ENCODE measurements at regions not wholly inside any gene's neighbourhood (a gene's known extent, or its start where the extent isn't known, plus 50 kb on each side); places are given as distances from the start of the nearest gene placed in this dataset.

DNA sequence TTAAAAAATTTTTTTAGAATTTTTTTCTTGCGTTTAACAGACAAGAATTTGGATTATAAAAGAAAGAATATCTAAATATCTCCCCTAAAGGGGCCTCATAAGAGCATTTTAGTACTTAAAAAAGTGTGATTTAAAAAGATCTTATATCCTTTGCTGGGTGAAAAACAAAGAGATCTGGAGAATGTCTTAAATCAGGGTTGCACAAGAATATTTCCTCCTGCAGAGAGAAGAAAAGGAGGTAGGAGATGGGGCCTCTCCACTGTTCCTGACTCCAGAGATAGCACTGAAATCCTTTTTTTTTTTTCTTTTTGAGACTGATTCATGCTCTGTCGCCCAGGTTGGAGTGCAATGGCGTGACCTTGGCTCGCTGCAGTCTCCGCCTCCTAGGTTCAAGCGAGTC is 68.5 kb upstream of the OSR1 start:
- DNase-seq (ENCODE audit: low spot score), result no peak
- no peak for TF ChIP-seq CTCF (IDR thresholded peaks at IDR 0.05; ENCODE audit: unreplicated experiment)
- no peak overlapping the region for H3K27ac Mint-ChIP-seq (ENCODE audit: unreplicated experiment)
- H3K27me3 Mint-ChIP-seq (ENCODE audit: unreplicated experiment), result no peaks in the 10 kb centered on the region
- no peaks in the 10 kb centered on the region for H3K9me3 Mint-ChIP-seq (ENCODE audit: unreplicated experiment)
- H3K36me3 Mint-ChIP-seq (ENCODE audit: low read depth, unreplicated experiment), result no peaks in the 10 kb centered on the region
- no peak overlapping the region for H3K4me3 Mint-ChIP-seq (ENCODE audit: unreplicated experiment)
- peaks cover 9% of the 10 kb centered on the region for H3K4me1 Mint-ChIP-seq (ENCODE audit: unreplicated experiment)

GRCh38 chr2:19426144-19426543 is 67.7 kb upstream of the OSR1 start:
- no peak for DNase-seq (ENCODE audit: low spot score)
- no peak overlapping the region for H3K27ac Mint-ChIP-seq (ENCODE audit: unreplicated experiment)
- no peak for TF ChIP-seq CTCF (IDR thresholded peaks at IDR 0.05; ENCODE audit: unreplicated experiment)
- no peaks in the 10 kb centered on the region for H3K27me3 Mint-ChIP-seq (ENCODE audit: unreplicated experiment)
- peaks cover 9% of the 10 kb centered on the region for H3K4me1 Mint-ChIP-seq (ENCODE audit: unreplicated experiment)
- no peak overlapping the region for H3K4me3 Mint-ChIP-seq (ENCODE audit: unreplicated experiment)
- no peaks in the 10 kb centered on the region for H3K36me3 Mint-ChIP-seq (ENCODE audit: low read depth, unreplicated experiment)
- H3K9me3 Mint-ChIP-seq (ENCODE audit: unreplicated experiment), result no peaks in the 10 kb centered on the region

- Mint-ChIP-seq H3K27me3 (ENCODE audit: unreplicated experiment) (no peaks in the 10 kb centered on the region), H3K4me3 (ENCODE audit: unreplicated experiment) (no peak overlapping the region), H3K36me3 (ENCODE audit: low read depth, unreplicated experiment) (no peaks in the 10 kb centered on the region), H3K9me3 (ENCODE audit: unreplicated experiment) (no peaks in the 10 kb centered on the region), H3K4me1 (ENCODE audit: unreplicated experiment) (peaks cover 9% of the 10 kb centered on the region), H3K27ac (ENCODE audit: unreplicated experiment) (no peak overlapping the region)
- no peak for TF ChIP-seq CTCF (IDR thresholded peaks at IDR 0.05; ENCODE audit: unreplicated experiment)
- DNase-seq (ENCODE audit: low spot score), result no peak
These were observed 67.0 kb upstream of the OSR1 start for GRCh38 chr2:19425419-19425818.

GRCh38 chr2:19419211-19419880 is 60.9 kb upstream of the OSR1 start:
- H3K4me1 Mint-ChIP-seq (ENCODE audit: unreplicated experiment), result no peaks in the 10 kb centered on the region
- H3K27ac Mint-ChIP-seq (ENCODE audit: unreplicated experiment), result no peak overlapping the region
- H3K27me3 Mint-ChIP-seq (ENCODE audit: unreplicated experiment), result no peaks in the 10 kb centered on the region

More at GRCh38 chr2:19419211-19419880, 60.9 kb upstream of the OSR1 start:
- Mint-ChIP-seq H3K36me3 (ENCODE audit: low read depth, unreplicated experiment) (no peaks in the 10 kb centered on the region), H3K4me3 (ENCODE audit: unreplicated experiment) (no peak overlapping the region), H3K9me3 (ENCODE audit: unreplicated experiment) (no peaks in the 10 kb centered on the region)
- TF ChIP-seq CTCF (IDR thresholded peaks at IDR 0.05; ENCODE audit: unreplicated experiment), result no peak
- no peak for DNase-seq (ENCODE audit: low spot score)
